Panc1 (cell line): ENCODE measurements at regions not wholly inside any gene's neighbourhood (a gene's known extent, or its start where the extent isn't known, plus 50 kb on each side); places are given as distances from the start of the nearest gene placed in this dataset.

Experiments used
- REST ChIP-seq, 2 experiments: IDR thresholded peaks; 2 replicates each; pipeline ENCODE4 v1.6.1; 2011 to 2012; ENCODE audit warnings: low read depth in 2 of 2, control low read depth in 1 of 2, low read length in 1 of 2, mild to moderate bottlenecking in 1 of 2, moderate library complexity in 1 of 2; ENCODE audit not compliant: insufficient read depth in 1 of 2
- TCF7L2 ChIP-seq: IDR thresholded peaks from 2 replicates; pipeline ENCODE4 v1.6.1; 2011; ENCODE audit warnings: mild to moderate bottlenecking, low read depth, low read length, inconsistent platforms
- TF ChIP-seq, protein P1 (sequence below): fragments of 450-650 bp; IDR thresholded peaks from 2 replicates; pipeline ENCODE4 v1.5.1; 2017; ENCODE audit warnings: mild to moderate bottlenecking

- TF ChIP-seq REST (IDR thresholded peaks at IDR 0.05; ENCODE audit: insufficient read depth in 1 of 2, low read depth in 2 of 2, low read length in 1 of 2) = no peak
- TF ChIP-seq, protein P1, sequence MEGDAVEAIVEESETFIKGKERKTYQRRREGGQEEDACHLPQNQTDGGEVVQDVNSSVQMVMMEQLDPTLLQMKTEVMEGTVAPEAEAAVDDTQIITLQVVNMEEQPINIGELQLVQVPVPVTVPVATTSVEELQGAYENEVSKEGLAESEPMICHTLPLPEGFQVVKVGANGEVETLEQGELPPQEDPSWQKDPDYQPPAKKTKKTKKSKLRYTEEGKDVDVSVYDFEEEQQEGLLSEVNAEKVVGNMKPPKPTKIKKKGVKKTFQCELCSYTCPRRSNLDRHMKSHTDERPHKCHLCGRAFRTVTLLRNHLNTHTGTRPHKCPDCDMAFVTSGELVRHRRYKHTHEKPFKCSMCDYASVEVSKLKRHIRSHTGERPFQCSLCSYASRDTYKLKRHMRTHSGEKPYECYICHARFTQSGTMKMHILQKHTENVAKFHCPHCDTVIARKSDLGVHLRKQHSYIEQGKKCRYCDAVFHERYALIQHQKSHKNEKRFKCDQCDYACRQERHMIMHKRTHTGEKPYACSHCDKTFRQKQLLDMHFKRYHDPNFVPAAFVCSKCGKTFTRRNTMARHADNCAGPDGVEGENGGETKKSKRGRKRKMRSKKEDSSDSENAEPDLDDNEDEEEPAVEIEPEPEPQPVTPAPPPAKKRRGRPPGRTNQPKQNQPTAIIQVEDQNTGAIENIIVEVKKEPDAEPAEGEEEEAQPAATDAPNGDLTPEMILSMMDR = no peak
- TF ChIP-seq TCF7L2 = no peak
These were observed 364.3 kb upstream of the CDH10 start for GRCh38 chr5:25009063-25009462.
